Hepatocyte (in vitro differentiated cells): ENCODE measurements at regions not wholly inside any gene's neighbourhood (a gene's known extent, or its start where the extent isn't known, plus 50 kb on each side); places are given as distances from the start of the nearest gene placed in this dataset.

Experiments used
- CTCF ChIP-seq: fragments of 200-600 bp; sonication (generic); IDR thresholded peaks from 2 replicates; pipeline ENCODE4 v1.5.1; 2016; ENCODE audit warnings: antibody characterized with exemption, mild to moderate bottlenecking; ENCODE audit not compliant: poor library complexity
- EZH2 ChIP-seq: fragments of 200-600 bp; sonication (generic); IDR thresholded peaks from 2 replicates; pipeline ENCODE4 v1.6.1; 2016; ENCODE audit warnings: antibody characterized with exemption, mild to moderate bottlenecking, borderline replicate concordance
- EZH2phosphoT487 ChIP-seq: fragments of 200-600 bp; sonication (generic); IDR thresholded peaks from one replicate; pipeline ENCODE4 v1.6.1; 2018; ENCODE audit warnings: antibody characterized with exemption, mild to moderate bottlenecking, low read depth, moderate library complexity; ENCODE audit not compliant: unreplicated experiment, severe bottlenecking

- no peak for TF ChIP-seq CTCF
- no peak for TF ChIP-seq EZH2phosphoT487
- TF ChIP-seq EZH2, result no peak
Measured at GRCh38 chr4:22922426-22922825, 229.7 kb downstream of the GBA3 start.
